Endothelial cell of umbilical vein (primary cell): ENCODE measurements at regions not wholly inside any gene's neighbourhood (a gene's known extent, or its start where the extent isn't known, plus 50 kb on each side); places are given as distances from the start of the nearest gene placed in this dataset.

Experiments
- BruUV-seq: library from RNA; stranded (reverse); fragments of 400-500 nt; replicated peaks from 2 replicates; lab custom pipeline; 2021; lab: Mats Ljungman, UMichigan
- CTCF ChIA-PET: fragments of 300-600, 350-600 bp; sonication (Branson Sonifier 250); formaldehyde crosslinking; loops from one replicate; lab custom pipeline; 2021; ENCODE audit warnings: antibody characterized with exemption, inconsistent platforms; lab: Charles Lee
- POLR2A ChIA-PET: fragments of 300-600, 350-600 bp; sonication (Branson Sonifier 250); formaldehyde crosslinking; loops from one replicate; lab custom pipeline; 2021; ENCODE audit warnings: antibody characterized with exemption, inconsistent platforms; lab: Charles Lee
- DNase-seq: peaks from one replicate; pipeline ENCODE4 v3.0.0-alpha.2; 2011; ENCODE audit warnings: low read depth, low spot score
- FAIRE-seq: peaks from 2 replicates; lab custom pipeline; 2011; peaks lifted over from hg19 to GRCh38; lab: Jason Lieb, UNC
- H2AFZ ChIP-seq: 2 replicates; pipeline ENCODE4 v1.6.0; 2012; ENCODE audit warnings: low read depth, low read length, control low read depth, inconsistent platforms
- H3K27ac ChIP-seq: 2 replicates; pipeline ENCODE4 v1.5.1; 2011; ENCODE audit warnings: low read depth, mild to moderate bottlenecking, control low read depth, low read length, moderate library complexity; ENCODE audit not compliant: insufficient read depth
- H3K27me3 ChIP-seq, 2 experiments: 2 replicates each; pipeline versions ENCODE4 v1.6.0 to v1.6.1; 2011; ENCODE audit warnings: low read length in 2 of 2, mixed read lengths in 1 of 2; ENCODE audit not compliant: control insufficient read depth in 2 of 2, insufficient read depth in 2 of 2
- H3K36me3 ChIP-seq, 2 experiments: 2 replicates in 1 of 2; 3 replicates in 1 of 2; pipeline ENCODE4 v1.5.1; 2011; ENCODE audit warnings: low read length in 2 of 2, mild to moderate bottlenecking in 1 of 2, moderate library complexity in 1 of 2; ENCODE audit not compliant: control insufficient read depth in 2 of 2, insufficient read depth in 2 of 2; ENCODE audit errors: extremely low read depth in 1 of 2
- H3K4me1 ChIP-seq: 3 replicates; pipeline ENCODE4 v1.5.1; 2011; ENCODE audit warnings: mild to moderate bottlenecking, low read length; ENCODE audit not compliant: control insufficient read depth, insufficient read depth; ENCODE audit errors: extremely low read depth
- H3K4me2 ChIP-seq: 2 replicates; pipeline ENCODE4 v1.6.1; 2011; ENCODE audit warnings: low read length, control low read depth, mixed read lengths; ENCODE audit not compliant: insufficient read depth
- H3K4me3 ChIP-seq, 3 experiments: fragments of 200-600 bp in 1 of 3; sonication (generic), shearing (Covaris generic) in 1 of 3; replicated peaks in 1 of 3; 2 replicates each; pipeline ENCODE4 v1.5.1; 2011 to 2016; ENCODE audit warnings: control low read depth in 3 of 3, low read length in 3 of 3, mild to moderate bottlenecking in 2 of 3, inconsistent platforms in 1 of 3, low read depth in 1 of 3, moderate library complexity in 1 of 3; ENCODE audit not compliant: insufficient read depth in 1 of 3
- H3K79me2 ChIP-seq: 2 replicates; pipeline ENCODE4 v1.6.0; 2012; ENCODE audit warnings: low read length, inconsistent platforms; ENCODE audit not compliant: control insufficient read depth, insufficient read depth
- H3K9ac ChIP-seq: replicated peaks from 2 replicates; pipeline ENCODE3; 2011; ENCODE audit warnings: low read length, control low read depth; ENCODE audit not compliant: insufficient read depth; ENCODE audit errors: extremely low read depth
- H3K9me1 ChIP-seq: replicated peaks from 3 replicates; pipeline ENCODE4 v1.6.0; 2011; ENCODE audit warnings: mild to moderate bottlenecking, low read length; ENCODE audit not compliant: control insufficient read depth, insufficient read depth; ENCODE audit errors: extremely low read depth
- H3K9me3 ChIP-seq: replicated peaks from 2 replicates; pipeline ENCODE4 v1.5.1; 2012; ENCODE audit warnings: low read length, inconsistent platforms; ENCODE audit not compliant: control insufficient read depth, insufficient read depth
- H4K20me1 ChIP-seq: replicated peaks from 2 replicates; pipeline ENCODE3; 2011; ENCODE audit warnings: mild to moderate bottlenecking, low read length; ENCODE audit not compliant: control insufficient read depth, insufficient read depth; ENCODE audit errors: extremely low read depth
- CTCF ChIP-seq, 2 donors: IDR thresholded peaks; 1 replicate in 1 of 2; 2 replicates in 1 of 2; pipeline ENCODE4 v1.5.1; 2011; ENCODE audit warnings: low read length in 2 of 2, mild to moderate bottlenecking in 2 of 2, moderate library complexity in 2 of 2, control low read depth in 1 of 2, inconsistent platforms in 1 of 2, low read depth in 1 of 2; ENCODE audit not compliant: insufficient read depth in 1 of 2; ENCODE audit errors: extremely low read depth in 1 of 2
- EZH2 ChIP-seq: IDR thresholded peaks from 2 replicates; pipeline ENCODE4 v1.6.1; 2012; ENCODE audit warnings: borderline replicate concordance, low read depth, mild to moderate bottlenecking, moderate library complexity, low read length, inconsistent platforms; ENCODE audit not compliant: severe bottlenecking
- FOS ChIP-seq: IDR thresholded peaks from 2 replicates; pipeline ENCODE4 v1.6.1; 2011; ENCODE audit warnings: mild to moderate bottlenecking, low read length, moderate library complexity, borderline replicate concordance; ENCODE audit not compliant: insufficient read depth
- GATA2 ChIP-seq: IDR thresholded peaks from 2 replicates; pipeline ENCODE4 v1.7.0; 2011; ENCODE audit warnings: low read depth, mild to moderate bottlenecking, moderate library complexity, mixed read lengths, low read length; ENCODE audit not compliant: insufficient read length, insufficient read depth
- JUN ChIP-seq: IDR thresholded peaks from 2 replicates; pipeline ENCODE4 v1.6.1; 2011; ENCODE audit warnings: borderline replicate concordance, low read depth; ENCODE audit not compliant: insufficient read length, insufficient read depth
- MAX ChIP-seq: IDR thresholded peaks from 2 replicates; pipeline ENCODE4 v1.6.1; 2011; ENCODE audit not compliant: insufficient read depth, insufficient read length
- MYC ChIP-seq: IDR thresholded peaks from one replicate; pipeline ENCODE4 v1.6.1; 2011; ENCODE audit warnings: mild to moderate bottlenecking, low read depth, low read length
- POLR2A ChIP-seq: IDR thresholded peaks from 2 replicates; pipeline ENCODE4 v1.6.1; 2012; ENCODE audit warnings: low read depth, mild to moderate bottlenecking, control low read depth, low read length
- POLR2AphosphoS5 ChIP-seq: IDR thresholded peaks from 2 replicates; pipeline ENCODE4 v1.6.1; 2012; ENCODE audit warnings: low read depth, mild to moderate bottlenecking, control low read depth, low read length, moderate library complexity; ENCODE audit not compliant: insufficient read depth
- dilution Hi-C: fragments of 300-500 bp; cut with MboI; formaldehyde crosslinking; loops from one replicate; pipeline ENCODE4 v1.15.0; 2019; ENCODE audit warnings: low sequenced_read_pairs; ENCODE audit not compliant: extremely low pct_ligation_motif_present
- intact Hi-C: fragments of 100-400 bp; cut with micrococcal nuclease; formaldehyde crosslinking; loops from one replicate; pipeline ENCODE4 v1.10.0; 2022

- H3K4me1 ChIP-seq, result no peaks in the 10 kb centered on the region
- BruUV-seq, result no TSS peak
- DNase-seq (no peak), FAIRE-seq (no peak)
- H3K36me3 ChIP-seq, result no peaks in the 10 kb centered on the region
- no peaks in the 10 kb centered on the region for H3K9me1 ChIP-seq
- no peak overlapping the region for H3K9ac ChIP-seq
- no peaks in the 10 kb centered on the region for H3K79me2 ChIP-seq
- dilution Hi-C loops (no loop called here), intact Hi-C loops (no loop called here)
- H3K27me3 ChIP-seq, result no peaks in the 10 kb centered on the region
- no peak overlapping the region for H3K27ac ChIP-seq
- no peak overlapping the region for H3K4me3 ChIP-seq
- TF ChIP-seq EZH2 (no peak), GATA2 (no peak), MAX (no peak), POLR2A (no peak), MYC (no peak), FOS (no peak), POLR2AphosphoS5 (no peak), JUN (no peak), CTCF (IDR thresholded peaks at IDR 0.05; ENCODE audit: extremely low read depth in 1 of 2, insufficient read depth in 1 of 2, low read depth in 1 of 2, low read length in 2 of 2) (no peak)
- H3K9me3 ChIP-seq, result no peaks in the 10 kb centered on the region
- H4K20me1 ChIP-seq, result no peaks in the 10 kb centered on the region
- POLR2A ChIA-PET, result no interaction called here
- CTCF ChIA-PET, result no interaction called here
- no peak overlapping the region for H3K4me2 ChIP-seq
- no peak overlapping the region for H2AFZ ChIP-seq
These were observed 78.1 kb downstream of the CXCL12 start for GRCh38 chr10:44306762-44307161.
